GM21423 (cell line): ENCODE measurements at regions not wholly inside any gene's neighbourhood (a gene's known extent, or its start where the extent isn't known, plus 50 kb on each side); places are given as distances from the start of the nearest gene placed in this dataset.
"Not testable (repeated sequence)": the region's sequence is repeated elsewhere in the genome, so short reads cannot be mapped to it uniquely, and the experiment has no call there.

ENCODE experiments used
- ATAC-seq: cut with Tn5 transposase; IDR thresholded peaks from one replicate; pipeline ENCODE4 v1.9.1; 2021; ENCODE audit warnings: mild to moderate bottlenecking, moderate library complexity; ENCODE audit not compliant: unreplicated experiment

DNA sequence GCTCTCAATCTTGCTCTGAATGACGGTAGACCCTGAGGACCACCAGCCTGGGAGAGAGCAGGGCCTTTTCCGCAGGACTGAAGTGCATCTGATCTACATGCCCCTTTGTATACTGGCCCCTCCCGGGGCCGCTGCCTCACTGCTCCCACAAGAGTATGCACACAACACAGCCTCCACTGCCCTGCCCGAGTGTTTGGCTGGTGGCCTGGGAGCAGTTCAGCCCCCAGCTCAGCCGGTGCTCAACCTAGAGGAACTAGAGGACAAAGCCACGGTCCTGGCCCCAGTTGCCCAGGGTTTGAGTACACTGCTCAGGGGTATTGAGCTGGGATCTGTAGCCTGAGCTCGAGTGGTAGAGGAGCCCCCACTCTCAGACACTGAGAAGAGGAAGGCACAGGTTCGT lies 118.9 kb upstream of the CAB39 start:
- no peak for ATAC-seq

DNA sequence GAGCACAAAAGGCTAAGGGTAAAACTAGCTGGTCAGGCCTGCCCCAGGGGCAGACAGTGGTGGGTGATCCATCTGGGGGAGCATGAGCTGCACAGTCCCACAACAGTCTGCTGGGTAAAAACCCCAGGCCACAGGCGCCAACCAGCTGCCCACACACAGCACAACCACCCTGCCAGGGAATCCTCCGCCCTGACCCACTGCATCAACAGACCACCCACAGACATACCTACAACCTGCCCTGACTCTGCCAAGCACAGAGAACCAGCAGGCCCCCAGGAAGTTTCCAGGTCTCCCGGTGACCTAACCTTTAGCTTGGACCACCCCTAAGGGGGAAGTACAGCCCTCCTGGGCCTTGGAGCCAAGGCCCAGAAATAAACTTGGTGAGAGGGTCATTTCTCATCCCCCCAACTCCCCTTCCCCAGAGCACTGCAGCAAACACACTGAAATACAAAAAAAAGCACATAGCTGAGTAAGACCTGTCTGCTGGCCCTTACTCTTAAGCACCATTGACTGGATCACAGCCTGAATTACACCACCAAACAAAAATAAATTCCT lies 118.3 kb upstream of the CAB39 start:
- no peak for ATAC-seq

DNA sequence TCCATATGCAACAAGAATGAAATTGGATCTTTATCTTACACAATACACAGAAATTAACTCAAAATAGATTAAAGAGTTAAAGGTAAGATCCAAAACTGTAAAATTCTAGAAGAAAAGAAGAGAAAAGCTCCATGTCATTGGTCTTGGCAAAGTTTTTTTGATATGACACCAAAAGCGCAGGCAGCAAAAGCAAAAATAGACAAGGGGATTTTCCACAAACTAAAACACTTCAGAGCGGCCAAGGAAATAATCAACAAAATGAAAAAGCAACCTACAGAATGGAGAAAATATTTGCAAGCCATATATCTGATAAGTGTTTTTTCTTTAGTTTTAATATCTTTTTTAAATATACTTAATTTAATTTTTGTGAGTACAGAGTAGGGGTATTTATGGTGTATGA lies 112.8 kb upstream of the CAB39 start:
- no peak for ATAC-seq

DNA sequence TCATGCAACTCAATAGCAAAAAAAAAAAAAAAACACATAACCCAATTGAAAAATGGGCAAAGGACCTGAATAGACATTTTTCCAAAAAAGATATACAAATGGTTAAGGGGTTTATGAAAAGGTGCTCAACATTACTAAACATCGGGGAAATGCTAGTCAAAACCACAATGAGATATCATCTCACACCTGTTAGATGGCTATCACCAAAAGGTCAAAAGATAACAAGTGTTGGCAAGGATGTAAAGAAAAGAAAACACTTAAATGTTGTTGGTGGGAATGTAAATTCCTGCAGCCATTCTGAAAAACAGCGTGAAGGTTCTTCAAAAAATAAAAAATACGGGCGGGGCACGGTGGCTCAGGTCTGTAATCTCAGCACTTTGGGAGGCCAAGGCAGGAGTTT lies 112.4 kb upstream of the CAB39 start:
- no peak for ATAC-seq

DNA sequence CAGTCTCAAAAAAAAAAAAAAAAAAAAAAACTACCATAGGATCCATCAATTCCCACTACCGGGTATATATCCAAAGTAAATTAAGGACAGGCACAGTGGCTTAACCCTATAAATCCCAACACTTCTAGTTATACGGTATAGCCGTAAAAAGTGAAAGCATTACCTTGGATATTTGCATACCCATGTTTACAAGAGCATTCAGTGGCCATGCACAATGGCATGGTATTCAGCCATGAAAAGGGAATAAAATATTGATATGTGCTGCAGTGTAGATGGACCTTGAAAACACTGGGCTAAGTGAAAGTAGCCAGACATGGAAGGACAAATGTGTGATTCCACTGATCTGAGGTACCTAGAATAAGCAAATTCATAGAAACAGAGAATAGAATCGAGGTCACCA lies 111.8 kb upstream of the CAB39 start:
- no peak for ATAC-seq

DNA sequence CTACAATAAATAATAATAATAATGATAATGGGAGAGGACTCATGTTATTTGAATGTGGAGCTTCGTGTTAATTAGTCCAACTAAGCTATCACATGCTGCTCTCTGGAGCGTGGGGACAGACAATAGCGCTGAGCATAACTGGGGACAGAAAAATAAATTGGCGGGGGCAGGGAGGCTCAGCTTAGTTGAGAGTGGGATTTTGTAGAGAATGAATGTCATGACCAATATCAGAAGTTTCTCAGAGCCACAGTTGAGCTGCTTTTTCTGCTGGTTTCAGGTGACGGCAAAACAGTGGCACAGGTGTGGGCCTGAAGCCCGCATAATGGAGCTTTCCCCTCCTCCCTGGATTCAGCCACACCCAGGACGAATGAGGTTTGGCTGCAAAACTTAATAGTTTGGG lies 111.1 kb upstream of the CAB39 start:
- ATAC-seq: peak; percentile 40

DNA sequence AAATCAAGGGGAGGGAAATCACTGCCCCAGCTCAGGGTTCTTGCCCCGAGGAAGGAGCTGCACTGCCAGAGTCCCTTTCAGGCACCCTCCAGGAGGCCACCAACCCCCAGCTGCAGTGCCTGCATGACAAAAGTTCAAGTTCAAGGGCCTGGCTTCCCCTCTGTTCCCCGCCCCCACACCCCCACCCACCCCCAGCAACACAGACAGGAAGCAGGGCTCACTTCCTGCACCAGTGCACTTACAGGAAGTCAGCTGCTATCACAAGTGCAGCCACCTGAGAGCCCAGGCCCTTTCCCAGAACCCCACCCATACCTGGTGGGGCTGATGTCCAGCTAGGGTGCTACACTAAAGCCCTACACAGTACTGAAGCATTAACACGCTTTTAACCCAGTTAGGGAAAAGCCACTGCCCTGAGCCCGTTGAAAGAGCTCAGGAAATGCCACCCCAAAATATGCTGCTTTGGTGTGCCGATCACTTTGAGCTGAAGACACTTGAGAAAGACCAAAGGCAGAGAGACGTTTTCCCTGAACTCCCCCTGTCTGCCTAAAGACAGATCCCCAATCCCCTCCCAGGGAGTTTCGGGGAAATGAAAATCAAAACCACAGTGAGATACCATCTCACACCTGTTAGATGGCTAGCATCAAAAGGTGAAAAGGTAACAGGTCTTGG lies 109.9 kb upstream of the CAB39 start:
- peak; percentile 79 for ATAC-seq

DNA sequence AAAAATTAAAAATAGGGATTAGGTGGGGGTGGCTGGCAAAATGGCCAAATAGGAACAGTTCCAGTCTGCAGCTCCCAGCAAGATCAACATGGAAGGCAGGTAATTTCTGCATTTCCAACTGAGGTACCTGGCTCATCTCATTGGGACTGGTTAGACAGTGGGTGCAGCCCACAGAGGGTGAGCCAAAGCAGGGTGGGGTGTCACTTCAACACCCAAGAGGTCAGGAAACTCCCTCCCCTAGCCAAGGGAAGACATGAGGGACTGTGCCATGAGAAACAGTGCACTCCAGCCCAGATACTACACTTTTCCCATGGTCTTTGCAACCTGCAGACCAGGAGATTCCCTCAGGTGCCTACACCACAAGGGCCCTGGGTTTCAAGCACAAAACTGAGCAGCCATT lies 109.3 kb upstream of the CAB39 start:
- ATAC-seq: not testable (repeated sequence)

DNA sequence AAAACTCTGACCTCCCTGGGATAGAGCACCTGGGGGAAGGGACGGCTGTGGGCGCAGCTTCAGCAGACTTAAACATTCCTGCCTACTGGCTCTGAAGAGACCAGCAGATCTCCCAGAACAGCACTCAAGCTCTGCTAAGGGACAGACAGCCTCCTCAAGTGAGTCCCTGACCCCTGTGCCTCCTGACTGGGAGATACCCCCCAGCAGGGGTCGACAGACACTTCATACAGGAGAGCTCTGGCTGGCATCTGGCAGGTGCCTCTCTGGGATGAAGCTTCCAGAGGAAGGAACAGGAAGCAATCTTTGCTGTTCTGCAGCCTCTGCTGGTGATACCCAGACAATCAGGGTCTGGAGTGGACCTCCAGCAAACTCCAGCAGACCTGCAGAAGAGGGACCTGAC lies 108.5 kb upstream of the CAB39 start:
- not testable (repeated sequence) for ATAC-seq

DNA sequence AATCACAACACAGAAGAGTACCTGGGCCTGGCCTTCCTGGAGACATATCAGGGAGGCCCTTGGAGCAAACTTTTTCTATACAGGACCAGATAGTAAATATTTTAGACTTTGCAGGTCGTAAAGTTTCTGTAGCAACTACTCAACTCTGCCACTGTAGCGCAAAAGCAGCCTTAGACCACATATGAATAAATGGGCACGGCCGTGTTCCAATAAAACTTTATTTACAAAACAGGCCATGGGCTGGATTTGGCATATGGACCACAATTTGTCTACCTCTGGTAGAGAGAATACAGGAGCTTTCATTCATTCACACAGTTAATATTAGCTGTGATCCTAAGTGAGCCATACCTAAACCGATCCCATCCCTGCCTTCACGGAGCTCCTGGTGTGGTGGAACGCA lies 98.6 kb upstream of the CAB39 start:
- no peak for ATAC-seq

DNA sequence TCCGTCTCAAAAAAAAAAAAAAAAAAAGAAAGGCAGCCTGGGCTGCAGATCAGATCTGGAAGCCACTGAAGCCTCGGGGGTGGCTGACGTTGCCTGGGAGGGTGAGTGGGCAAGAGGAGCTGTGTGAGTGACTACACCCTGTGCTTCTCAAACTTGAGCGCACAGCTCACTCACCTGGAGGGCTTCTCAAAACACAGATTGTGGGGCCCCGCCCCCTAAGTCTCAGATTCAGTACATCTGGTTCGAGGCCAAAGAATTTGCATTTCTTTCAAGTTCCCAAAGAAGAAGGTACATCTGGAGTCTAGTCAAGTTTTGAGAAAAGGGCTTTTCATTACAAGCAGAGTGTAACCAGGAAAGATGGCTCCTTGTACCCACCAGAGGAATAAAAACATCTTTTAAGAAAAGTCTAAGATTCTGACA lies 97.7 kb upstream of the CAB39 start:
- peak; percentile 84 for ATAC-seq

DNA sequence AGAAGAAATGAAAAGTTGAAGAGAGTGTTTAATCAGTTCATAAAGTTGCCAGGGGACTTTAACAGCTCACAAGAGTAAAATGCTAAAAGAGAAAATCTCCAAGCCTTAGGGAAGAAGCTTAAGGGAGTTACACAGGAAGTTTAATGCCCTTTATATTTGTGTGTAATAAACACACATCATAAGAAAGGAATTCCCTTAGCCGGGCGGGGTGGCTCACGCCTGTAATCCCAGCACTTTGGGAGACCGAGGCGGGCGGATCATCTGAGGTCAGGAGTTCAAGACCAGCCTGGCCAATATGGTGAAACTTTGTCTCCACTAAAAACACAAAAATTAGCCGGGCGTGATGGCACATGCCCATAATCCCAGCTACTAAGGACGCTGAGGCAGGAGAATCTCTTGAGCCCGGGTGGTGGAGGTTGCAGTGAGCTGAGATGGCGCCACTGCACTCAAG lies 95.4 kb upstream of the CAB39 start:
- ATAC-seq: not testable (repeated sequence)

DNA sequence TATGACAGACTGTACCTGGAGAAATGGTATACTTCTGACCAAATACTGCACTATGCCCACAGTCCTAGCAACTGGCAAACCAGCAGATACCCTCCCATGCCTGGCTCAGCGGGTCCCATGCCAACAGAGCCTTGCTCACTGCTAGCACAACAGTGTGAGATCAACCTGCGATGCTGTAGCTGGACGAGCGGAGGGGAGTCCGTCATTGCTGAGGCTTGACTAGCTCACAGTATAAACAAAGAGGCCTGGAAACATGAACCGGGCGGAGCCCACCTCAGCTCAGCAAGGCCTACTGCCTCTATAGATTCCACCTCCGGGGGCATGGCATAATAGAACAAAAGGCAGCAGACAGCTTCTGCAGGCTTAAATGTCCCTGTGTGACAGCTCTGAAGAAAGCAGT lies 93.2 kb upstream of the CAB39 start:
- ATAC-seq: no peak

DNA sequence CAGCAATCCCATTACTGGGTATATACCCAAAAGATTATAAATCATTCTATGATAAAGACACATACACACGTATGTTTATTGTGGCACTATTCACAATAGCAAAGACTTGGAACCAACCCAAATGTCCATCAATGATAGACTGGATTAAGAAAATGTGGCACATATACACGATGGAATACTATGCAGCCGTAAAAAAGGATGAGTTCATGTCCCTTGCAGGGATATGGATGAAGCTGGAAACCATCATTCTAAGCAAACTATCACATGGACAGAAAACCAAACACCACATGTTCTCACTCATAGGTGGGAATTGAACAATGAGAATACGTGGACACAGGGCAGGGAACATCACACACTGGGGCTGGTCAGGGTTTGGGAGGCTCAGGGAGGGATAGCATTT lies 87.4 kb upstream of the CAB39 start:
- not testable (repeated sequence) for ATAC-seq

DNA sequence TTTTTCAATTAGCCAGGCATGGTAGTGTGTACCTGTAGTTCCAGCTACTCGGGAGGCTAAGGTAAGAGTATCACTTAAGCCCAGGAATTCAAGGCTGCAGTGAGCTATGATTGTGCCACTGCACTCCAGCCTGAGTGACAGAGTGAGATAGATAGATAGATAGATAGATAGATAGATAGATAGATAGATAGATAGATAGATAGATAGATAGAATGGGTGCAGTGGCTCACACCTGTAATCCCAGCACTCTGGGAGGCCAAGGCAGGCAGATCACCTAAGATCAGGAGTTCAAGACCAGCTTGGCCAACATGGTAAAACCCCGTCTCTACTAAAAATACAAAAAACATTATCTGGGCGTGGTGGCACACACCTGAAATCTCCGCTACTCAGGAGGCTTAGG lies 85.6 kb upstream of the CAB39 start:
- ATAC-seq: not testable (repeated sequence)

DNA sequence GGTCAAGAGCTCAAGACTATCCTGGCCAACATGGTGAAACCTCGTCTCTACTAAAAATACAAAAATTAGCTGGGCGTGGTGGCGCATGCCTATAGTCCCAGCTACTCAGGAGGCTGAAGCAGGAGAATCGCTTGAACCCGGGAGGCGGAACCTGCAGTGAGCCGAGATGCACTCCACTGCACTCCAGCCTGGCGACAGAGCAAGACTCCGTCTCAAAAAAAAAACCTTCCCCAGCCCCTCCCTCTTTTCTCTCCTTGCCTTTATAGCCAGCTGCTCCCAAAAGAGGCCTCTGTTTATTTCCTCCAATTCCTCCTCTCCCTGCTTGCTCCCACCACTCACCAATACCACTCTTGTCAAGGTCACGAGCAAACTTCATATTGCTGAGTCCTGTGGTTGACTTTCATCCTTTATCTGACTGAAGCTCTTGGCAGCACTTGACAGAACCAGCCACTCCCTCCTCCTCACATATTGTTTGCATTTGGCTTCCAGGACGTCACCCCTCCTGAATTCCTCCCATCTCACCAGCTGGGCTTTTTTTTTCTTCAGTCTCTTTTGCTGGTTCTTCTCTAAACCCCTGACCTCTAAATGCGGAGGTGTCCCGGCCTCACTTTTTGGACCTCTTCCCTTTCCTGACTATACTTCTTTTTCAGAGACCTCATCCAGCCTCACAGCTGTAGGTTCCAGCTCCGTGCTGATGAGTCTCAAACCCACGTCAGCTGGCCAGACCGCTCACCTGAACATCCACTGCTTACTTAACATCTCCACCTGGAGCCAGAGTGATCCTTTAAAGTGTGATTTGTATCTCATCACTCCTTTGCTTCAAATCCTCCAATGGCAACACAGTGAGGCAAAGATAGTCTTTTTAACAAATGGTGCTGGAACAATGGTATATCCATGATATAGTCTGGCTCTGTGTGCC lies 84.6 kb upstream of the CAB39 start:
- no peak for ATAC-seq

DNA sequence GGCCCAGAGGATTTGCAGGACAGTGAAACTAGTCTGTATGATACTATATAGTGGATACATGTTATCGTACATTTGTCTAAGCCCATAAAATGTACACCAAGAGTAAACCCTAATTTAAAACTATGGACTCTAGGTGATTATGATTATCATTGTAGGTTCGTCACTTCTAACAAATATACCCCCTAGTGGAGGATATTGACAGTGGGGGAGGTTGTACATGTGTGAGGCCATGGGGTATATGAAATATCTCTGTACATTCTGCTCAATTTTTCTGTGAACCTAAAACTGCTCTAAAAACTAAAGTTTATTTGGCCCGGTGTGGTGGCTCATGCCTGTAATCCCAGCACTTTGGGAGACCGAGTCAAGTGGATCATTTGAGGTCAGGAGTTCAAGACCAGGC lies 81.2 kb upstream of the CAB39 start:
- no peak for ATAC-seq

DNA sequence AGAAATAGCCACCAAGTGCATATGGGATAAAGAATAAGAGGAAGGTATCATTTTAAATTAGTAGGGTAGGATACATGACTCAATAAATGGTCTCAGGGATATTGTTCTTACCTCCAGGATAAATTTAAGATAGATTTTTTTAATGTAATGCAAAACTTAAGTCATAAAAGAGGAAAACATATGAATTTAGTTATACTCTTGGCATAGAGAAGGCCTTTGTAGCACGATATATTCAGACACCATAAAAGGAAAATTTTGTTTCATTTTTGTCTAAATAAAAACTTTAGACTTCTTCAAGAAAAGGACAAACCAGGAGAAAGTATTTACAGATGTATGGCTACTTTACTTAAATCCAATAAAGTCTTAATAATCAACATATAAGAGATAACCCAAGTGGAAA lies 78.5 kb upstream of the CAB39 start:
- no peak for ATAC-seq

DNA sequence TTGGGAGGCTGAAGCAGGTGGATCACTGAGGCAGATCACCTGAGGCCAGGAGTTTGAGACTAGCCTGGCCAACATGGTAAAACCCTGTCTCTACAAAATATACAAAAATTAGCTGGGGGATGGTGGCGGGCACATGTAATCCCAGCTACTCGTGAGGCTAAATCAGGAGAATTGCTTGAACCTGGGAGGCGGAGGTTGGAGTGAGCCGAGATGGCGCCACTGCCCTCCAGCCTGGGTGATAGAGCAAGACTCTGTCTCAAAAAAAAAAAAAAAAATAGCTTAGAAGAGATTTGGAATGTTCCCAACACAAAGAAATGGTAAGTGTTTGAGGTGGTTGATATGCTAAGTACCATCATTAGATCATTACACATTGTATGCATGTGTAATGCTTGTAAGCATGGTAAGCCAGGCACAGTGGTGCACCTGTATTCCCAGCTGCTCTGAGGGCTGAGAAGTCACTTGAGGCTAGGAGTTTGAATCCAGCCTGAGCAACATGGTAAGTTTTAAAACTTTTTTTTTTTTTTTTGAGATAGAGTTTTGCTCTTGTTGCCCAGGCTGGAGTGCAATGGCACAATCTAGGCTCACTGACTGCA lies 77.8 kb upstream of the CAB39 start:
- ATAC-seq: not testable (repeated sequence)

DNA sequence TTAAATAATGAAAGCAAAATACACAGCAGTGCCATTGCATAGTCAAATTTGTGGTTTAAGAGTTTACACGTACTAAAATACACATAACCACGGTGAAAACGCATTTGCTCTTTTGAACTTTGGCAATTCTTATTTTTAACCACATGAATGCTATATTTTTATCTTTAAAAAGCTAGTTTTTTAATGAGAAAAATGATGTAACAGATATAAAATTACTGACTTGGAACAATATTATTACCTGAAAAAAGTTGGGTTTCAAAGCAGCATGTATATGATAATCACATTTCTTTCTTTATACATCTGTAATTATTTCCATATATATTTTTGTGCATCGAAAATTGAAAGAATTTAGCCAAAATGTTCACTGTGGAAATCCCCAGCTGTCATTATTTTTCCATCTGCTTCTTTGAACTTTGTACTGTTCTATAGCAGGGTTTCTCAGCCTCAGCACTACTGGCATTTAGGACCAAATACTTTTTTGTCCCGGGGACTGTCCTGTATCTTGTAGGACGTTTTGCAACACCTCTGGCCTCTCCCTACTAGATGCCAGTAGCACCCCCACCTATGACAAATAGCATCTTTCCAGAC lies 75.9 kb upstream of the CAB39 start:
- ATAC-seq: no peak

DNA sequence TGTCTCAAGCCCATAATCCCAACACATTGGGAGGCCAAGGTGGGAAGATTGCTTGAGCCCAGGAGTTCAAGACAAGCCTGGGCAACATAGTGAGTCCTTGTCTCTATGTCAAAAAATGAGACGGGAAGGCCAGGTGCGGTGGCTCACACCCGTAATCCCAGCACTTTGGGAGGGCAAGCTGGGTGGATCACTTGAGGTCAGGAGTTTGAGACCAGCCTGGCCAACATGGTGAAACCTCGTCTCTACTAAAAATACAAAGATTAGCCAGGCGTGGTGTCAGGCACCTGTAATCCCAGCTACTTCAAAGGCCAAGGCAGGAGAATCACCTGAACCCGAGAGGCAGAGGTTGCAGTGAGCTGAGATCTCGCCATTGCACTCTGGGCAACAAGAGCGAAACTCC lies 75.2 kb upstream of the CAB39 start:
- not testable (repeated sequence) for ATAC-seq
